Jurkat, Clone E6-1 (cell line): ENCODE measurements at regions not wholly inside any gene's neighbourhood (a gene's known extent, or its start where the extent isn't known, plus 50 kb on each side); places are given as distances from the start of the nearest gene placed in this dataset.
A peak's percentile ranks its signal among the peaks of the same experiment; 100 is the strongest.

Source experiments
- DNase-seq: peaks from one replicate; pipeline ENCODE4 v3.0.0-alpha.2; 2011; ENCODE audit warnings: low read depth, low spot score
- H3K4me3 ChIP-seq: 2 replicates; pipeline ENCODE4 v1.5.1; 2011; ENCODE audit warnings: mild to moderate bottlenecking, low read length, control low read depth, moderate library complexity

DNA sequence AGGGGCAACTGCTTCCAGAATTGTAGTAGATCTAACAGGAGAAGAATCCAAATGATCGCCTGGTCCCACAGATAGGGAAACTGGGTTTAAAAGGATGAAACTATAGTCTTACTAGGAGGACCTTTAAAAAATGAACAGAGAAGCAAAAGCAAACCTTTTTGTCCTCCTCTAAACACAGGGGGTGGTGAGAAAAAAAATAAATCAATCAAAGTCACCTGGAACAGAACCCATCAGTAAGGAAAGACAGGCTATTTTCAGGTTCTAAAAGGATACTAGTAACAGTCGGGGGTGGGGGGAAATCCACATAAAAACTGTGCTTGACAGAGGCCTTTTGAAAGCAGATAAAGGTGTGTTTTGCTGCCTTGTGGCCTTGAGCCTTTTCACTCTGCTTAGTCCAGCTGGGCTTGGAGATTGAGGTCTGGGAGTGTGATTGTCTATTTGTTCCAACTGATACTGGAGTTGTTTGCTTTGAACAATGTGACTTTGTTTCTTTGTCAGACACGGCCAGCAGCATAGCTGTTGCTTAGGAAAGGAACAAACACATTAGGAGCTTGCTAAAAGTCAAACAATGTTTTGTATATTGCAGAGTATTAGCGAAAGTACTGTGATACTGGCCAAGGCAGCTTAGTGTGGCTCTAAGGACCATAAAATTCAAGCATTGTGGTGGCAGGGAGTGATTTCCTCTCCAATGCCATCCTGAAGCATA, 141.1 kb upstream of the IRF2BP2 start:
- H3K4me3 ChIP-seq = no peak overlapping the region
- DNase-seq = no peak

- no peak for DNase-seq
- no peak overlapping the region for H3K4me3 ChIP-seq
These were observed 138.7 kb upstream of the IRF2BP2 start for GRCh38 chr1:234748713-234749112.

DNA sequence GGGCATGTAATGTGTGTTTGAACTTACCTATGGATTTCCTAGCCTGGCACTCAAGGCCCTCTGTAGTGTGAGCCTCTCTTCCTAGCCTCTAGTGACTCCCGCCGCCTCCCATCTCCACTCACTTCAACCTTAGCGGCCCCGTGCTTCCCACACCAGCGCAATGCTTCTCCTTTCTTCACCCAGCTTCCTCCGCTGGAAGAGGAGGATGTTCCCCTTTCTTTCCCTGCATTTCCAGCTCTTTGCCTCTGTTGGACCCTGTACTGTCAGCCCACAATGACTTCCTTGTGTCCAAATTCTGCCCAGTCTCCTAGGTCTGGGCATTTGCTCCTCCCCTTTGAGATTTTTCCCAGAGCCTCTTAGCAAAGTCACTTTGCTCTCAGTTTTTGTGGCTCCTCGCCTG, 138.1 kb upstream of the IRF2BP2 start:
- DNase-seq = no peak

GRCh38 chr1:234746798-234747196, 136.8 kb upstream of the IRF2BP2 start:
- no peak overlapping the region for H3K4me3 ChIP-seq
- DNase-seq = no peak

More for the DNA sequence above, 138.1 kb upstream of the IRF2BP2 start:
- H3K4me3 ChIP-seq = no peak overlapping the region

- no peak for DNase-seq
- no peak overlapping the region for H3K4me3 ChIP-seq
These were observed 136.1 kb upstream of the IRF2BP2 start for GRCh38 chr1:234745844-234746797.

DNA sequence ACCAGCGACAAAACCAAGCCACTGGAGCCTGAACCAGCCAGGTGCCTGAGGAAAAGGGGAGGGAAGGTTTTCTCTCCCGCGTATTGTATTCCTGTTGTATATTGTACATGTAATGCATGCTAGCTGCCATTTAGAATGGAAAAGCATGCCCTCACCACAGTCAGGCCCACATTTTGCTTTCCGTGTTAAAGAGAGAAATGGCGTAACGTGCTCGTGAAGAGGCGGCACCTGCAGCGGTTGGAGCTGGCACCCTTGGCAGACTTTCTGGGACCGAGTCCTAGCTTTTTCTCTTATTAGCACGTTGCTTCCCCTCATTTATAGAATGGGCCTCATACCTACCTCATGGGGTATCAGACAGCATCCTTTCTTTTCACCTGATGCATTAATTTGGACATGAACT, 135.3 kb upstream of the IRF2BP2 start:
- DNase-seq = no peak
- no peak overlapping the region for H3K4me3 ChIP-seq

- H3K4me3 ChIP-seq = no peak overlapping the region
- no peak for DNase-seq
These were observed 134.0 kb upstream of the IRF2BP2 start for GRCh38 chr1:234743791-234744611.

DNA sequence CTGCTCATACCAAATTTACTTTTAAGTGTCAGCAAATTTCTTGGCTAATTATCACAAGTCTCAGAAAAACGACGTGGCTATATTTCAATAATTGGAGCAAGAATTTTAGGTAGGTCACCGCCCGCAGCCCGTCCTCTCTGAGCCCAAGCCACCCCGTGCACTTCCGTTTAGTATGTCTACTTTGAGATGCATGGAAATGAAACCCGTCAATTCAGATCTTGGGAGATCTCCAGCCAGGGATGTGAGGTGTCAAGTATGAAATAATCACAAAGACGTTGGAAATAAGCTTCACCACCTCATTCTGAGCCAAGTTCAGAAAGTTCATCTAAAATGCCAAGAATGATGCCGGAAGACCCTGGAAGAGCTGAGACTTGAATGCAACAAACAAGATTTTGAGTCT, 132.6 kb upstream of the IRF2BP2 start:
- DNase-seq = no peak
- no peak overlapping the region for H3K4me3 ChIP-seq

GRCh38 chr1:234737967-234738314, 128.0 kb upstream of the IRF2BP2 start:
- DNase-seq = no peak
- H3K4me3 ChIP-seq = no peak overlapping the region

- no peak for DNase-seq
- no peak overlapping the region for H3K4me3 ChIP-seq
These were observed 125.9 kb upstream of the IRF2BP2 start for GRCh38 chr1:234735916-234736315.

GRCh38 chr1:234735476-234735875, 125.5 kb upstream of the IRF2BP2 start:
- no peak overlapping the region for H3K4me3 ChIP-seq
- DNase-seq = no peak

GRCh38 chr1:234734869-234735268, 124.9 kb upstream of the IRF2BP2 start:
- H3K4me3 ChIP-seq = no peak overlapping the region
- DNase-seq = no peak

- H3K4me3 ChIP-seq = no peak overlapping the region
- no peak for DNase-seq
These were observed 124.4 kb upstream of the IRF2BP2 start for GRCh38 chr1:234734412-234734835.

DNA sequence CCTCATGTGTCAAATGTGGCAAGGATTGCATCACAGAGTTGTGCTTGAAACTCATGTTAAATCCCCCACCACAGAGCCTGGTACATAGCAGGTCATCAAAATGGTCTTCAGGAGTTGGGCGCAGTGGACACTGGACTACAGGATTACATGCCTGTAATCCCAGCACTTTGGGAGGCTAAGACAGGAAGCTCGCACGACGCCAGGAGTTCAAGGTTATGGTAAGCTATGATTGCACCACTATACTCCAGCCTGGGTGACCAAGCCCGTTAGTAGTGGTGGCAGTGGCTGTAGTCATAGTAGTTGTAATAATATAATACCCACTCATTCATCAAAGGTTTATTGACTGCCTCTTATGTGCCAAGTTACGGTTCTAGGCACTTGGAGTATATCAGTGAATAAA, 123.4 kb upstream of the IRF2BP2 start:
- no peak overlapping the region for H3K4me3 ChIP-seq
- no peak for DNase-seq

GRCh38 chr1:234732671-234733390, 122.9 kb upstream of the IRF2BP2 start:
- DNase-seq = no peak
- H3K4me3 ChIP-seq = no peak overlapping the region

- DNase-seq = no peak
- H3K4me3 ChIP-seq = no peak overlapping the region
These were observed 122.3 kb upstream of the IRF2BP2 start for GRCh38 chr1:234732260-234732659.

DNA sequence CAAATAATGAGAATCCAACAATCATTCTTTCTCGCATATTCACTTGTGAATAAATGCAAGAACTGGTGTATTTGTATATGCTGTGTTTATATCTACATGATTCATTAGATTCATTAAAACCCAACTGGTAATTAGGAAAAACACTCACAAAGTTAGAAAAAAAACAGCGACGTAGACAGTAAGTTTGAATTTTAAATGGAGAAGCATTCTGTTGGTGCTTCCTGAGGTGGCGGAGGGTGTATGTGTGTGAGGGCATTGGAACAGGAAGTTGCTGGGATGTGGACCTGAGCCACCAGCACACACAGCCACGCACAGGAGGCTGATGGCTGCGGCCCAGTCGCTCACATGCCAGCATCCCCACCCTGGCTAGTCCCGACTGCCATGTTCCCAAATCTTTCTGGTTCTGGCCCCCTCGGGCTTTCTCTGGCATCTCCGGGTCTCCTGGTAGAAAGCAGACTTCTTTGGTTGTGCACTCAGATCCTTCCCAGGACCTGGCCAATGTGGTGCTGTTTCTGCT, 121.6 kb upstream of the IRF2BP2 start:
- no peak for DNase-seq
- H3K4me3 ChIP-seq = no peak overlapping the region

DNA sequence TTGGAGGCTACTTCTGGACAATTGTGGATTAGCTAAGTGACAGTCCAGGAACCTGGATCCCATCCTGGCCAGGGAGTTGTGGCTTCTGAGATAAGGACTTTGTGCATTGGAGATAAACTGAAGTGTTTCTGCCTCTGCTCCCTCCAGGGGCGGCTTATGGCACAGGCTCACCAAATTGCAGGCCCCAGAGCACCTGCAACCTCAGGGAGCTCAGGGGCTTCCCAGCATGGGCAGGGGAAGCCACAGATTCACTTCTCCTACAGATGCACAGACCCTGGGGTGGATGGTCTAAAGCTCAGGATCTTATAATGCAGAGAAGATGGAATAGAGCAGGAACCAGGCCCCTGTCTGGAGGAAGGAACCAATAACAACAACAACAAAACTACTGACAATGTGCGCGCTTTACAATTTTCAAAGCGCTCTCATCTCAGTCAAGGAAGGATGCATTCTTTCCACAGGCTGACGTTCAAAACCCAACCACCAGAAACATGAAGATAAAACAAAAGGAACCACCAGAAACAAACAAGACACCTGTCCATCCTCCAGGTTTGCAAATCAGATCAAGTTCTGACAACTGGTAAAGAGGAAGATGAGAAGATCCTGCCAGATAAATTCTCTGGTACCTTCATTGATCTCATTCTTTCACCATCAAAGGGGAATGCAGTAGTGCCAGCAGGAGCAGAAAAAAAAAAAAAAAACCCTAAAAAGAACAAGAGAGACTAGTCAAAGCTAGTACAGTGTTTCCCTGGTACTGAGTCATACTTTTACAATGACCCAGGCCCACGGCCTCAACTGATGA, 121.0 kb upstream of the IRF2BP2 start:
- no peak overlapping the region for H3K4me3 ChIP-seq
- DNase-seq = peak; percentile 85
